Mesothelial cell of epicardium (in vitro differentiated cells): ENCODE measurements at regions not wholly inside any gene's neighbourhood (a gene's known extent, or its start where the extent isn't known, plus 50 kb on each side); places are given as distances from the start of the nearest gene placed in this dataset.

Source experiments
- DNase-seq, 2 experiments: peaks; one replicate each; pipeline ENCODE4 v3.0.0; 2021; ENCODE audit warnings: low spot score in 2 of 2; ENCODE audit not compliant: unreplicated experiment in 2 of 2
- H3K27ac Mint-ChIP-seq: 2 replicates; pipeline ENCODE4 v1.8.0; 2021; ENCODE audit warnings: mixed read lengths
- H3K27me3 Mint-ChIP-seq: 2 replicates; pipeline ENCODE4 v1.8.0; 2021; ENCODE audit warnings: low read depth, mixed read lengths
- H3K36me3 Mint-ChIP-seq: 2 replicates; pipeline ENCODE4 v1.8.0; 2021; ENCODE audit warnings: mixed read lengths
- H3K4me1 Mint-ChIP-seq: 2 replicates; pipeline ENCODE4 v1.8.0; 2021; ENCODE audit warnings: mixed read lengths
- H3K4me3 Mint-ChIP-seq: 2 replicates; pipeline ENCODE4 v1.8.0; 2021; ENCODE audit warnings: mild to moderate bottlenecking, moderate library complexity, mixed read lengths
- H3K9me3 Mint-ChIP-seq: 2 replicates; pipeline ENCODE4 v1.8.0; 2021; ENCODE audit warnings: mixed read lengths
- CTCF ChIP-seq: fragments of 200-600 bp; sonication (generic); IDR thresholded peaks from one replicate; pipeline ENCODE4 v1.5.0; 2021; ENCODE audit warnings: antibody characterized with exemption; ENCODE audit not compliant: unreplicated experiment

GRCh38 chr2:129729646-129730045 is 249.8 kb upstream of the RAB6C start:
- no peaks in the 10 kb centered on the region for H3K9me3 Mint-ChIP-seq
- H3K36me3 Mint-ChIP-seq, result no peaks in the 10 kb centered on the region
- H3K27ac Mint-ChIP-seq, result no peak overlapping the region
- peaks cover 10% of the 10 kb centered on the region for H3K4me1 Mint-ChIP-seq
- DNase-seq, result no peak
- TF ChIP-seq CTCF, result no peak
- no peak overlapping the region for H3K4me3 Mint-ChIP-seq
- no peaks in the 10 kb centered on the region for H3K27me3 Mint-ChIP-seq

- no peak overlapping the region for H3K4me3 Mint-ChIP-seq
- no peaks in the 10 kb centered on the region for H3K27me3 Mint-ChIP-seq
- DNase-seq, result no peak
- no peaks in the 10 kb centered on the region for H3K9me3 Mint-ChIP-seq
- peaks cover 10% of the 10 kb centered on the region for H3K4me1 Mint-ChIP-seq
- H3K27ac Mint-ChIP-seq, result no peak overlapping the region
- TF ChIP-seq CTCF, result no peak
- no peaks in the 10 kb centered on the region for H3K36me3 Mint-ChIP-seq
Measured at GRCh38 chr2:129730979-129731378, 248.5 kb upstream of the RAB6C start.

- no peak overlapping the region for H3K4me3 Mint-ChIP-seq
- TF ChIP-seq CTCF, result no peak
- DNase-seq, result no peak
- no peaks in the 10 kb centered on the region for H3K27me3 Mint-ChIP-seq
- H3K4me1 Mint-ChIP-seq, result peaks cover 10% of the 10 kb centered on the region
- H3K9me3 Mint-ChIP-seq, result no peaks in the 10 kb centered on the region
- H3K36me3 Mint-ChIP-seq, result no peaks in the 10 kb centered on the region
- H3K27ac Mint-ChIP-seq, result no peak overlapping the region
Measured at GRCh38 chr2:129731907-129732629, 247.4 kb upstream of the RAB6C start.

GRCh38 chr2:129732630-129733026 is 246.8 kb upstream of the RAB6C start:
- no peaks in the 10 kb centered on the region for H3K9me3 Mint-ChIP-seq
- TF ChIP-seq CTCF, result no peak
- H3K4me3 Mint-ChIP-seq, result no peak overlapping the region
- H3K4me1 Mint-ChIP-seq, result peaks cover 10% of the 10 kb centered on the region
- no peaks in the 10 kb centered on the region for H3K36me3 Mint-ChIP-seq
- no peaks in the 10 kb centered on the region for H3K27me3 Mint-ChIP-seq
- DNase-seq, result no peak
- H3K27ac Mint-ChIP-seq, result no peak overlapping the region

GRCh38 chr2:129733041-129733440 is 246.4 kb upstream of the RAB6C start:
- H3K36me3 Mint-ChIP-seq, result no peaks in the 10 kb centered on the region
- no peak for DNase-seq
- no peak overlapping the region for H3K27ac Mint-ChIP-seq
- no peaks in the 10 kb centered on the region for H3K9me3 Mint-ChIP-seq
- H3K4me3 Mint-ChIP-seq, result no peak overlapping the region
- H3K27me3 Mint-ChIP-seq, result no peaks in the 10 kb centered on the region
- peaks cover 10% of the 10 kb centered on the region for H3K4me1 Mint-ChIP-seq
- TF ChIP-seq CTCF, result no peak
